ENCODE measurements at regions not wholly inside any gene's neighbourhood (a gene's known extent, or its start where the extent isn't known, plus 50 kb on each side); places are given as distances from the start of the nearest gene placed in this dataset.
"Not testable (repeated sequence)": the region's sequence is repeated elsewhere in the genome, so short reads cannot be mapped to it uniquely, and the experiment has no call there.

DNA sequence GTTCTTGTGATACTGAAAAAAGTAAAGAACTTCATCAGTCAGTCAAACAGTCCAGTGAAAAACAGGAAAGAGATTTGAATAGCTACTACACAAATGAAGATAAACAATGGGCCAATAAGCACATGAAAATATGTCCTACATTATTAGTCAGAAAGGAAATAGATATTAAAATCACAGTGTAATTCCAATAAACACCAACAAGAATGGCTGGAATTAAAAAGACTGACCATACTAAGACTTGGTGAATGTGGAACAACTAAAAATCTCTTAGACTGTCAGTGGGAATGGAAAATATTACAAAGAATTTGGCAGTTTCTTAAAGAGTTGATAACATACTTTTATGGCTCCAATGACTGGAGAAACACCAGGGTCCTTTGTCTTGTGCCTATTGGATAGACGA is 241.8 kb upstream of the USP24 start:
- DNase-seq (ENCODE audit: low read depth), result no peak

DNA sequence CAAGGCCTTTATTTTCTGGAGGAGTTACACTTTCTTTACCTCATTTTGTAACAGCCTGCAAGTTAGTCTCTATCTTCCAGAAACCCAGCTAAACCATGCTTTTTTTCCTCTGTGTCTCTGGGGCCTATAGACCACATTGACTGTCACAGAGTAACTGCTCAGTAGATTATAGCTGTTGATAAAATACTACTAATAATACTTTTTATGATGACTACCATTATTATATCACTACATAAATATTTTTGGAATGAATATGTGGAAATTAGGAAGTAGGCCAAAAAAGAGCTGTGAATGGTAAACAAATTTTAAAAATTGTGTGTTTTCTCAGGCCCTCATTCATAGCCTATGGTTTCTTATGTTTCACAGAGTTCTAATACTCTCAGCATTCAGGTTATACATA is 233.1 kb upstream of the USP24 start:
- DNase-seq (ENCODE audit: low read depth), result no peak

DNA sequence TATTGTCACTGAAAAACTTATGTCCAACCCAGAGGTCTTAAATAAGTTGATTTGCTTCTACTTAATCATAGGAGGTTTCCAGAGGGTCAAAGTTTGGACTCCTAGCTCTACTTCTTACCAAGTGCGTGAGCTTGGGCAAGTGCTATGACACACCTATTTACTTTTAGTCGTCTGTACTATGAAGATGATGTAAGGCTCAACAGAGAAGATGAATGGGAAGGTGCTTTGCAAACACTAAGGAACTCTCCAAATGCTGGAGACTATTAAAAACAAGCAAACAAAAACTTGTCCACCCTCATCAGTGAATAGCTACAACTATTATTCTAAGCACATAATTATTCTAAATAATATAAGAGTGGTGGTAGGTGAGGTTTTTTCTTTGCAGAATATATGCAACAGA is 232.3 kb upstream of the USP24 start:
- no peak for DNase-seq (ENCODE audit: low read depth)

DNA sequence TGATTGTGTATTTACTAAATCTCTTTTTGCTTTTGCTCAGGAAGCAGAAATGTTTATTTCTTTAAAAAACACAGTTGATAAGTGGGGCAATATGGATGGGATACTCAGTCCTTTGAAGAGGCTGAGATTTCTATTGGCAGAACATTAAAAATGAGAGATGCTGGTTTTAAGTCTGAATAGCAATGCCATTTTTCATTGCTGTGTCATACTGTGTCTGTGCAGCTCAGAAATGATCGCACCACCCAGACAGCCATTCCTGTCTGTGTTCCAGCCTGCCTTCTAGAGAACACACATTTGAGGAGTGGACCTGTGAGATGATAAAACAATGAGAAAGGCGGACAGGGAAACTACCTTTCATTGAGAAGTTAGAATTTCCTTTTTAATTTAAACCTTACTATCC is 231.2 kb upstream of the USP24 start:
- no peak for DNase-seq (ENCODE audit: low read depth)

DNA sequence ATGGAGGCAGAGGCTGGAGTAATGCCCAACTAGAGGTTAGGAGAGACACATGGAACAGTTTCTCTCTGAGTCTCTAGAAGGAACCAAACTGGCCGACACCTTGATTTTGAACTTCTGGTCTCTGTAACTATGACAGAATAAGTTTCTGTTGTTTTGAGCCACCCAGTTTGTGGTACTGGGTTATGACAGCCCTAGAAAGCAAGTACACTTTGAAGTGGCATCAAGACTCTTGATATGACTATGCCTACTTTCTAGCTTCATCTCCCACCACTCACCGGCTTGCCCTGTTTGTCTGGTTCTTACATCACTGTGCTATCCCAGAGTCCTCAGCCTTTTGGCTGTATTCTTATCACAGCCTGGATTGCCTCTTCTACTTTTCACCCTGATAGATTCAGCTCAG is 230.3 kb upstream of the USP24 start:
- no peak for DNase-seq (ENCODE audit: low read depth)

DNA sequence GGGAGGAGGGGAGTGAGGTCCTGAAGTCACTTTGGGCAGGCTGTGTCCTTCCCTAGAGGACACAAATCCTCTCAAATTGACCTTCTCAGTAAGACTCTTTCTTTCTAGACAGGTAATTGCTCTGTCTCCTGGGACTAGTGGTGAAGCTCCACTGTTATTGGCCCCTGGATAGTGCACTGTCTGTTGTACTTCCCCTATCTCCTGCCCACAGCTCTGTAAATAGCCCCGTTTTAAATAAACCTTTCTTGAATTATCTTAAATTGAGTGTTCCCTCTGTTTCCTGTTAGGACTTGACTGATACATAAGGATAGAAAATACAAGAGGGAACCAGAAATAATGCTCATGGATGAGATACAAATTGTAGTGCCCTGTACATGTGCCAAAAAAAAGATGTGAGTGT is 229.5 kb upstream of the USP24 start:
- DNase-seq (ENCODE audit: low read depth), result peak; percentile 31

DNA sequence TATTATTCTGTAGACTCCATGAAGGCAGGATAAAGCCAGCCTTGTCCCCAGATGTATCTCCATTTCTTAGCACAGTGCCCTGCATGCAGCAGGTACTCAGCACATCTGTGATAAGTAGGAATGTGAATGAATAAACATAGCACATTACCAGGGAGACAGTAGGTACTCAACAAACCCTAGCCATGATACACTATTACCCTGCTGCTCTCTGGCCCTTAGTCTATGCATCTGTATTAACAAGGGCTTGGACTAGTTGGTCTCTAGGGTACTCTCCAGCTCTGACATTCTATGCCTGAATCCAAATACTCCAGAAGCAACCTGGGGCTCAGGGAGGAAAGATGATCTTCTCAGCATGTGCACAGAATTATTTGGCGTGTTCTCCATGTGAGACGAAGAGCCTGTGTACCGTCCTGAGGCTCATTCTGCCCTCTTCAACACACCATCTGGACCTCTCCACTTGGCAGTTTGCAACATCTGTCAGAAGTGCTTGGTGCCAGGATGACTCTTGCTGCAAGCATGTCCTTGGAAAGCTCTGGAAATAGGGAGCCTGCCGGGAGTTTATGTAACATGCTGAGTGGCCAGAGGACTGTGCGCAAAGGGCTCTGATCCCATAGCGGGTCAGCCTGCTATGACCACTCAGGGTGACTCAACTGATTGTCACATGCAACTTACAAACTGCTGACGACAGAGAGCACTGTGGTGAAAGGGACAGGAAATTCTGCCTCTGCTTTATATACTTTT is 228.2 kb upstream of the USP24 start:
- DNase-seq (ENCODE audit: low read depth), result no peak

DNA sequence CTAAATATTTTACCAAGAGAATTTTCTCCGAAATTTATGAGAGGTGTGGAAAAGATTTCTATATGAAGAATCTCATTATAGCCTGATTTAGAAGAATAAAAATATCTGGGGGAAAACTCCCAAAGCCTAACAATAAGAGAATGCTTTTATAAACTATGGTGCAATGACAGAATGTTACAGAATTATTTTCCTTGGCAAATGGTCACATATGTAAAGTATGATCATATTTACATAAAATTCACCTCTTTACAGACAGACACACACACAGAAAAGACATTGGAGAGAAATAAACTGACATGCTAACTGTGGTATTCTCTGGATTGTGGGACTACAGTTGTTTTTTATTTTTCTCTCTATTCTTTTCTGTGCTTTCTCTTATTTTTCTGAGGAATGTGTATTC is 226.3 kb upstream of the USP24 start:
- no peak for DNase-seq (ENCODE audit: low read depth)

DNA sequence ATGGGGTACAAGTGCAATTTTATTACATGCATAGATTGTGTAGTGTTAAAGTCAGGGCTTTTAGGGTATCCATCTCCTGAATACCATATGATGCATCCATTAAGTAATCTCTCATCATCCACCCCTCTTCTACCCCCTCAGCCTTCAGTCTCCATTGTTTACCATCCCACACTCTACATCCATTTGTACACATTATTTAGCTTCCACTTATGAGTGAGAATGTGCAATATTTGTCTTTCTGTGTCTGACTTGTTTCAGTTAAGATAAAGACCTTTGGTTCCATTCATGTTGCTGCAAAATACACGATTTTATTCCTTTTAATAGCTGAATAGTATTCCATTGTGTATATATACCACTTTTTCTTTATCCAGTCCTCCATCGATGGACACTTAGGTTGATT is 222.5 kb upstream of the USP24 start:
- no peak for DNase-seq (ENCODE audit: low read depth)

DNA sequence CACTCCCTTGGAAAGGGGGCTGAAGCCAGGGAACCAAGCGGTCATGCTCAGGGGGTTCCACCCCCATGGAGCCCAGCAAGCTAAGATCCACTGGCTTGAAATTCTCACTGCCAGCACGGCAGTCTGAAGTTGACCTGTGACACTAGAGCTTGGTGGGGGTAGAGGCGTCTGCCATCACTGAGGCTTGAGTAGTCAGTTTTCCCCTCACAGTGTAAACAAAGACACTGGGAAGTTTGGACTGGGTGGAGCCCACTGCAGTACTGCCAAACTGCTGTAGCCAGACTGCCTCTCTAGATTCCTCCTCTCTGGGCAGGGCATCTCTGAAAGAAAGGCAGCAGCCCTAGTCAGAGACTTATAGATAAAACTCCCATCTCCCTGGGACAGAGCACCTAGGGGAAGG is 215.6 kb upstream of the USP24 start:
- DNase-seq (ENCODE audit: low read depth), result not testable (repeated sequence)

DNA sequence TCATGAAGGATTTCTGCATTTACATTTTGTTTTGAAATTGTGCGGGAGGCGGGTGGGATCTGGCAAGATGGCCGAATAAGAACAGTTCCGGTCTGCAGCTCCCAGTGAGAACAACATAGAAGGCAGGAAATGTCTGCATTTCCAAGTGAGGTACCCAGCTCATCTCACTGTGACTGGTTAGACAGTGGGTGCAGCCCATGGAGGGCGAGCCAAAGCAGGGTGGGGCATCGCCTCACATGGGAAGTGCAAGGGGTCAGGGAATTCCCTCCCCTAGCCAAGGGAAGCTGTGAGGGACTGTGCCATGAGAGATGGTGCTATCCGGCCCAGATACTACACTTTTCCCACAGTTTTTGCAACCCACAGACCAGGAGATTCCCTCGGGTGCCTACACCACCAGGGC is 215.0 kb upstream of the USP24 start:
- not testable (repeated sequence) for DNase-seq (ENCODE audit: low read depth)

DNA sequence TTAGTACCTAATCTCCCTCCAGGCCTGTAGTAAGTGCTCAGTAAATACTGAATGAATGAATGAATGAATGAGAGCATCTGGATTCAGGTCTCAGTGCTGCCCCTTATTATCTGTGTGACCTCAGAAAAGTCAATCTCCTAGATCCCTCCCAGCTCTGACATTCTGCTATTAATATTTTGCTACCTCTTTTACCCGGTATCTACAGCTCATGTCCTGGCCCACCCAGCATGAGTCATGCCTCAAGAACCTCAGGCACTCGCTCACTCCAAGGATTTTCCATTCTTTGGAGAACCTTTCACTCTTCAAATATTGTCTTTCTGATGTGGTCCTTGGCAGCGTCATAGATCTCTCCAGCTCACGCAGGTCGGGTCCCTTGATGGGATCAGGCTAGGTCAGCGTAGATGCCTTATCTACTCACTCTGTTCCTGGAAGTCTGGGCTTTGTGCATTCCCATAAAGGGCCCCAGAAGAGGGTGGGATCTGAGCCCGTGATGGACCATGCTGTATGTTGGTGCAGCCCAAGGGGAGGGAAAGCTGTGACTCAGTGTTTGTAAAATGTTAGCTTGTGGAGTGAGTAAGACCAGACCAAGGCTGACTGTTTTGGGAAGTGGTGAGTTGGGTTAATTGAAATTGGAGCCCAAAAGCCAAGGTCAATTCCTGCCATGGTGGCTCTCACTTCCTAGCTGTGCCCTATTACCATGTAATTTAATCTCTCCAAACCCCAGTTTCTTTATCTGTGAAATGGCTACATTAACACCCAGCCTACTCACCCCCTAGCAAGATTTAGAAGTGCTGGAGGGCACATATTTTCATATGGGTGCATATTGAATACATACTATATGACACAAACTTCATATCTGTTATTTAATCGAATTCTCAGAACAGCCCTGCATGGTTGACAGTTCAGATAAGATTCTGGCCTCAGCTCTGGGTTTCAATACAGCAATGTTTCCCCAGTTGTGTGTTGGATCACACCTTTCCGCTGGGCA is 214.1 kb upstream of the USP24 start:
- no peak for DNase-seq (ENCODE audit: low read depth)

DNA sequence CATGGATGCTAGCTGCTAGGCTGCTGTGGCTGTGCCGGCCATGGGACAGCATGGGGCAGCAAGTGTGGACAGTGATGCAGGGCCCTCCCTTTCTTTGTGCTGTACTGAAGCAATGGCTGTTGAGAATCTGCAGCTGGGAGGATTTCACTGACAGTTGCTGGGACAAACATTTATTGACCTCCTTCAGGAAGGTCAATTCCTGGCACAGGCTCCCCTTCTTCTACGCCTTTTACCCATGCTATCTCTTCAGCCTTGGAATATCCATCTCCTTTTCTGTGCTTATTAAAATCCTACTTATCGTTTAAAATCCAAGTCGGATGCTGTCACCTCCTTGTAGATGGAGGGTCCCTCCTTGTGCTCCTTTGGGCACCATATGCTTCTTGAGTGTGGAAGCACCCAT is 213.1 kb upstream of the USP24 start:
- DNase-seq (ENCODE audit: low read depth), result no peak

DNA sequence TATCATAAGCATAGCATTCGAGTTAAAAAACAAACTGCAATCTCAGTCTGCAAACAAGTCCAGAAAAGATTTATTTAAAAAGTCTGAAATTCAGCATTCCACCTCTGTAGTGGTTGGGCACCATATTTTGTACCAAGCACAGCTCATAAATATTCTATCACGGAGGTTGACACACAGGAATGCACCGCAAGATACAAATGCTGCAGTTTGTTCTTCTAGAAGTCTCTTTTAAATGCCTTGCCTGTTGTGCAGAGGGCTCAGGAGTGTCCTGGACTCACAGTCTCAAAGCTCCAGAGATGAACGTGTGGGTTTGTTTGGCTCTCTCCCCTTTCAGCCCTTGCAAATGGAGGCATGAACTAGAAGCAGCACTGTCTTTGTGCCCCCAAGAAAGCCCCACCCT is 212.4 kb upstream of the USP24 start:
- no peak for DNase-seq (ENCODE audit: low read depth)

DNA sequence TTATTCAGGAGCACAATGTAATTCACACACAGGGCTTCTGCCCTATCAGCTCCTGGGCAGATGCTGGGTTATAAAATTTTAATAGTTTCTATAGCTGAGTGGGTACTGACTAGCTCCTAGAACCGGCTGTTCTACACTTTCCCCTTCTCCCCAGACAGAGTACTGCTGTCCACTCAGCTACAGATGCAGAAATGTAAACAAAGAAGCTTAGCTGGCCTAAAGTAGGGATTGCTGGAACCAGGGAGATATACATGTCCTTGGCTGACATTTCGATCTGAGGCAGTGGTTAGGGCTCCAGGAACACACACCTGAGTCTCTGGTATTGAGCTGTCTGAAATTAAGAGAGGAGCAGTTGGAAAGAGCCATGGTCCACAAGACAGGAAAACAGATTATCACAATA is 211.5 kb upstream of the USP24 start:
- DNase-seq (ENCODE audit: low read depth), result no peak

DNA sequence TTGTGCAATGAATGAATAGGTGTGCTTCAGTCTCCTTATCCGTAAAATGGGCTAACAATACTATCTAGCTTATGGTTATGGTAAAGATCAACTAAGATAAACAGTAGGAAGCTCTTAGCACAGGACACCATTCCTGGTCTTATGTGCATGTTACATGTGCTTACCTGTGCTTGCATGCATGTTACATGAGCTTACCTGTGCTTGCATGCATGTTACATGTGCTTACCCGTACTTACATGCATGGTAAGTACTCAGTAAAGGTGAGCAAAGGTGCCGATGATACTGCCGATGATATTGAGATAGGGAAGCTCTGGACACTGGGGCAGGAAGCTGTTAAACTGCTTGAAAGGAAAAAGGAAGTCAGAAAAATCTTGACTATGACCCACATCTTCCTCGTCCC is 211.0 kb upstream of the USP24 start:
- no peak for DNase-seq (ENCODE audit: low read depth)

DNA sequence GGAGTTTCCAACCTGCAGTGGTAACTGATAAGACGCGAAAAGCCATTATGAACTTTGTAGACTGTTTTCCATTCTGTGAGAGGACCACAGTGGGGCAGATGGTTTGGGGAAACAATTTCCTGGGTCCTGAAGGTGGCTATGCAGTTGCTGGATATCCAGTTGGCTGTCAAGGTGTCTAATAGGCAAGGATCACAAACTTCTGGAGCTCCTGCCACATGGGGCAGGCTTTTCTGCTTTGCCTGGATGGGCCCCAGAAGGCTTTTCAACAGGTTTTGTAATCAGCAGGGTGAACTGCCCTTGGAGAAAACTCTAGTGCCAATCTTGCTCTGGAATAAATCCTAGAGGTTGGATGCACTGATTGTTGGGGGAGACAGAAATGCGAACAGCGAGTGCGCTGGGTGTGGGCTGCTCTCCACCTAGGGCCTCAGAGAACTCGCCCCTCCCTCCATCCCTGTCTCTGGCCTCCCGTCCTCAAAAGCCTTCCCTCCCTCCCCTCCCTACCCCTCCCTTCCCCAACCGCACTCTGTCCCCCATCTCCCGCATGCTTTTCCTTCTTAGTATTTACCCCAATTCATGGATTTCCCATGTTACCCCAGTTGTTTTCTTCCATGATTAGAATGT is 210.3 kb upstream of the USP24 start:
- no peak for DNase-seq (ENCODE audit: low read depth)

DNA sequence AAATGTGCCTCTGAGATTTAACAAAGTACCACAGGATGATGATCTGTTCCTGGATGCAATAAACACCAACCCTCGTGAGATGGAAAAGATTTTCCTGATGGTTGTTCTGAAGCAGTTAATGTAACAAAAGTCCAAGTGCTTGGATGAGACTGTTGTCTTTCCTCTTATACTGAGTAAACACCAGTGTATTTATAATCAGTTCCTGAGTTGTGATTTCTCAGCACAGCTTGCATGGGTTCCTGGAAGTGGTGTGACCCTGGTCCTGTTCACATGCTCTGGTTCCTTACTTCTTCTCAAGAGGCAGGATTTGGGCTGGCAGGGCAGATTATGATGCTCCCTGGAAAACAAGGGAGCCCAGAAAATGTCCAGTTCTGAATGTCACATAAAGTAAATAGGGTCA is 208.2 kb upstream of the USP24 start:
- DNase-seq (ENCODE audit: low read depth), result no peak

DNA sequence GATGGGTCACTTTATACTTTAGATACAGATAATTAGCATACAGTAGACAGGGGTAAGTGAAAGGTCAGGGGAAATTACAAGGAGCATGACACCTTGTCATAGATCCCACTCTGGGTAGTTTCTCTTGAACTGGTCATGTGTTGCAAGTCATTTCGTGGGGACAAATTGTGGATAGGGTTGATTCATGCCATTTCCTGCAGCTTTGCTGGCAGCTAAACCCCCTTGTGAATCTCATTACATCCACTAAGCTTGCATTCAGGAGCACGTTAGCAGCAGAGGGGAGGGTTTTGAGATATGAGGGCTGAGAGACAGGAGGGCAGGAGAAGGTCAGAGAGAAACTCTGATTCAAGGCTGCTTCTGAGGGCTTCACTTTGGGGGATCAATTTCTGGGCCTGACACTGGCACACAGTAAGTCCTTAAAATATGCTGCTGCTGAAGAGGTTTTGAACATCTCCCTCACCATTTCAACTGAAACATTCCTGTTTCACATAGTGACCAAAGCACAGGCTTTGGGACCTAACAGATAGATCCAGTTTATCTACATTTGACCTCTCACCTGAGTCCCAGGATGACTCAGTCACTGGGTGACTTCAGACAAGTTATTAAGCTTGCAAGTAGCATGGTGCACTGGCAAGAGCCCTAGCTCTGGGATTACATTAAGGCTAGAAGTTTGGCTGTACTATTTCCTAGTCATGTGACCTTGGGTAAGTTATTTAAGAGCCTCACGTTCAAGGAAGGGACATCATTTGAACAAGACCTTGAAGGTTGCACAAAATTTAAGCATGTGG is 206.0 kb upstream of the USP24 start:
- DNase-seq (ENCODE audit: low read depth), result no peak

DNA sequence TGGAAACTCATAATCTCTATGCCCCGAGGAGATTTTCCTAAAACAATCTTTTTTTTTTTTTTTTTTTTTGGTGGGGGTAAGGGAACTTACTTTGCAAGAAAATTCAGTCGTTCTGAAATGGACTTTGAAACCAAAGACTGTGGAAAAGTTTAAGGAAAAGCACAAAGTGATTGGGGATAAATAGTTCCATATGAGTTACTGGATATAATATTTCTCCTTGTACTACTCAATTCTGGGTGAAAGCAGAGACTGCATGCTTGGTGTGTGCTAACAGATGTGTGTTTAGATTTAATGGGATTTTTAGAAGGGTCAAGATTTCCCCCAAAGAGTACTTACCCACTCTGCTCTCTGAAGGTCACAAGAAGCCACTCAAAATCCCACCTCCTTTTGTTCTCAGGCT is 204.9 kb upstream of the USP24 start:
- no peak for DNase-seq (ENCODE audit: low read depth)

DNA sequence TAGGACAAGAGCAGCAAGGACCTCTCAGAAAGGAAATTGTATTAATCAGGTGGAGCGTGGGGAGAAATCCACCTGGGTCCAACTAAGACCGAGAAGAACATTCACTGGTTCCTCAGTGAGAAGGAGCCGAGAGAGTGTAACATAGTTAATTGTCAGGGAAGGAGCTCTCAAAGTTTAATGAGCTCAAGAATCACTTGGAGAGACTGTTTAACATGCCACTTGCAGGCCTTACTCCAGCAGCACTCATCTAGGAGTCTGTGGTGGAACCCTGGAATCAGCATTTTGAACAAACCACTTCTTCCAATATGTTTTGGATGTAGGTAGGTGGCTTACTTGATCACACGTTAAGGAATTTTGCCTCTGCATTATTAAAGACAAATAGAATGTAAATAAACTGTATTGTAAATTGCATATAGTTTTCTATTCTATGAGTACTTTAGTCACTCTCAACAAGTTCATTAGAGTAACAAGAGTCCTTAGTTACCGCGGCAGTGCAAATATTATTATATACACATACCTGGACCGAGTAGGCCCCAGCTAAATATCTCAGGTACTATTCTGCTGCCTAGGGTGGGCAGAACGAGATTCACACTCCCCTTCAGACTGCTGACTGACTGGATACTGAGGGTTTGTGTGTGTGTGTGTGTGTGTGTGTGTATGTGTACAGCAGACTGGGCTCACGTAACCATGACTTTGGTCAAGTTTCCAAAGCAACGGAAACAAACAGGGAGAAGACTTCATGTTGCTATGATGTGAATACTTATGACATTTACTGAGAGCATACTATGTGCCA is 203.2 kb upstream of the USP24 start:
- DNase-seq (ENCODE audit: low read depth), result no peak
